ENCODE measurements at regions not wholly inside any gene's neighbourhood (a gene's known extent, or its start where the extent isn't known, plus 50 kb on each side); places are given as distances from the start of the nearest gene placed in this dataset.

DNA sequence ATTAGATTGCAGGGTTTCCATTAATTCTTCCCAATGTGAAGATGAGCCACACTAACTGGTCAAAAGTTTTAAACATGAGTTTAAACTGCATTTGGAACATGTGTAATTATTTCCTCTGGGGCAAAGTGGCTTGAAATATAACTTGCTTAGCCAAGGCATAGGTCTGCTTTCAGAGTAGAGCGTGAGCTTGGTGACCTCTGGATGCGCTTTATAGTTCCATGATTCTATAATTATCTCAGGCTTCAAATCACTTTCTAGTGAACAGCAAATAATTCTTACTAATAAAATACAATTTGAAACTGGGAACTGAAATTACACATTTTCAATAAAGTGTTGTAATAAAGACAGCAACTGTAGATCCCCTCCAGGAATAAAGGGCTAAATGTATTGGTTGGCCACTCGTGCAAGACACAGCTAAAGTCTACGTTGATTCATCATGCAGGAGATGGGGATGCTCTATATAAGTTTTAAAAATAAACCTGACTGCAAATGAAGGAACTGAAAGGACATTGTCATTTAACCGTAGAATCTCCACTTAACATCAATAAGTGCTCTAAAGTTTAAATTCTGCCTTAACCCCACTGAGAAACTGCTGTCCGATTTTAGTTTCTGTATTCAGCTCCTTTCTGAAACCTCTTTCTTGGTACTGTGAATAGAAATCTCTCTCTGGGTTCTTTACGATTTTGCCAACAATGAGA lies 460.0 kb downstream of the PSAT1 start:
- TF ChIP-seq, protein P1, sequence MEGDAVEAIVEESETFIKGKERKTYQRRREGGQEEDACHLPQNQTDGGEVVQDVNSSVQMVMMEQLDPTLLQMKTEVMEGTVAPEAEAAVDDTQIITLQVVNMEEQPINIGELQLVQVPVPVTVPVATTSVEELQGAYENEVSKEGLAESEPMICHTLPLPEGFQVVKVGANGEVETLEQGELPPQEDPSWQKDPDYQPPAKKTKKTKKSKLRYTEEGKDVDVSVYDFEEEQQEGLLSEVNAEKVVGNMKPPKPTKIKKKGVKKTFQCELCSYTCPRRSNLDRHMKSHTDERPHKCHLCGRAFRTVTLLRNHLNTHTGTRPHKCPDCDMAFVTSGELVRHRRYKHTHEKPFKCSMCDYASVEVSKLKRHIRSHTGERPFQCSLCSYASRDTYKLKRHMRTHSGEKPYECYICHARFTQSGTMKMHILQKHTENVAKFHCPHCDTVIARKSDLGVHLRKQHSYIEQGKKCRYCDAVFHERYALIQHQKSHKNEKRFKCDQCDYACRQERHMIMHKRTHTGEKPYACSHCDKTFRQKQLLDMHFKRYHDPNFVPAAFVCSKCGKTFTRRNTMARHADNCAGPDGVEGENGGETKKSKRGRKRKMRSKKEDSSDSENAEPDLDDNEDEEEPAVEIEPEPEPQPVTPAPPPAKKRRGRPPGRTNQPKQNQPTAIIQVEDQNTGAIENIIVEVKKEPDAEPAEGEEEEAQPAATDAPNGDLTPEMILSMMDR (IDR thresholded peaks at IDR 0.05; ENCODE audit: insufficient read depth, low read length, poor library complexity, severe bottlenecking): no peak
- no peak for TF ChIP-seq EZH2phosphoT487 (conservative IDR thresholded peaks at IDR 0.05; ENCODE audit: low read length)
